ENCODE measurements at regions not wholly inside any gene's neighbourhood (a gene's known extent, or its start where the extent isn't known, plus 50 kb on each side); places are given as distances from the start of the nearest gene placed in this dataset.

GRCh38 chr11:129739339-129739738 is 76.3 kb upstream of the TMEM45B start (continued):
- TF ChIP-seq ZNF592 (IDR thresholded peaks at IDR 0.05) (no peak), EED (IDR thresholded peaks at IDR 0.05; ENCODE audit: low read depth) (no peak), BACH1 (IDR thresholded peaks at IDR 0.05; ENCODE audit: borderline replicate concordance) (no peak), CEBPZ (IDR thresholded peaks at IDR 0.05; ENCODE audit: low read depth, low read length) (no peak), IKZF1 (conservative IDR thresholded peaks at IDR 0.05) (no peak), ASH2L (IDR thresholded peaks at IDR 0.05; ENCODE audit: borderline replicate concordance, low read depth) (no peak), RFX5 (IDR thresholded peaks at IDR 0.05; ENCODE audit: low read depth, low read length) (no peak), CUX1 (IDR thresholded peaks at IDR 0.05; ENCODE audit: insufficient replicate concordance, low read depth, low read length) (no peak), ESRRA (IDR thresholded peaks at IDR 0.05; ENCODE audit: low read length) (no peak), EZH2 (IDR thresholded peaks at IDR 0.05; ENCODE audit: borderline replicate concordance, control insufficient read depth, low read depth, low read length) (no peak), JUNB (IDR thresholded peaks at IDR 0.05) (no peak), NR2F1 (conservative IDR thresholded peaks at IDR 0.05) (no peak)
